ENCODE measurements at regions not wholly inside any gene's neighbourhood (a gene's known extent, or its start where the extent isn't known, plus 50 kb on each side); places are given as distances from the start of the nearest gene placed in this dataset.
A peak's percentile ranks its signal among the peaks of the same experiment; 100 is the strongest.

DNA sequence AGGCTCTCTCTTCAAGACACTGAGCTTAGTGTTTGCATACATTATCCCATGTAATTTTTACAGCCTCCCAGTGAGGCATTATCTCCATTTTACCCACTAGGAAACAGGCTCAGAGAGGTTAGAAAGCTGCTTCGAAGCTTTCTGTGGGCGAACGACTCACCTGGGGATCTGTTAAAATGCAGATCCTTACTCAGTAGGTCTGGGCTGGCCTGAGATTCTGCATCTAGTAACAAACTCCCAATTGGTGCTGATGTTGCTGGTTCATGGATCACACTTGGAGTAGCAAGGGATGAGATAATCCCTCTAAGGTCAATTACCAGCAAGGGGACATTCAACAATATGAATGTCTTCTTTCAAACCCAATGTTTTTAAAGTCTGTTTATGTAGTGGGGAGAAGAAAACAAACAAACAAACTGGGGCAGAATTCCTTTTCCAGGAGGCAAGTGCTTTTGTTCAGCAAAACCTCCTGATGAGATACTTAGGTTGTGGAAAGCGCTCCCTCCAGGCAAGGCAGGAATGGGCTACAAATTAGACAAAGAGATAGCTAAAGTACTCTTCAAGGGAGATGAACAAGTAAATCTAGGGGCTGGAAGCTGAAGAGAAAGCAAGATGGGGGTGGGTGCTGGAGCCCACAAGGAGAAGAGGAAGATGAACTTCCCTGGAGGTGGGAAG lies 311.9 kb downstream of the SHQ1 start:
- H3K4me3 Mint-ChIP-seq: no peak overlapping the region
- TF ChIP-seq, protein P1, sequence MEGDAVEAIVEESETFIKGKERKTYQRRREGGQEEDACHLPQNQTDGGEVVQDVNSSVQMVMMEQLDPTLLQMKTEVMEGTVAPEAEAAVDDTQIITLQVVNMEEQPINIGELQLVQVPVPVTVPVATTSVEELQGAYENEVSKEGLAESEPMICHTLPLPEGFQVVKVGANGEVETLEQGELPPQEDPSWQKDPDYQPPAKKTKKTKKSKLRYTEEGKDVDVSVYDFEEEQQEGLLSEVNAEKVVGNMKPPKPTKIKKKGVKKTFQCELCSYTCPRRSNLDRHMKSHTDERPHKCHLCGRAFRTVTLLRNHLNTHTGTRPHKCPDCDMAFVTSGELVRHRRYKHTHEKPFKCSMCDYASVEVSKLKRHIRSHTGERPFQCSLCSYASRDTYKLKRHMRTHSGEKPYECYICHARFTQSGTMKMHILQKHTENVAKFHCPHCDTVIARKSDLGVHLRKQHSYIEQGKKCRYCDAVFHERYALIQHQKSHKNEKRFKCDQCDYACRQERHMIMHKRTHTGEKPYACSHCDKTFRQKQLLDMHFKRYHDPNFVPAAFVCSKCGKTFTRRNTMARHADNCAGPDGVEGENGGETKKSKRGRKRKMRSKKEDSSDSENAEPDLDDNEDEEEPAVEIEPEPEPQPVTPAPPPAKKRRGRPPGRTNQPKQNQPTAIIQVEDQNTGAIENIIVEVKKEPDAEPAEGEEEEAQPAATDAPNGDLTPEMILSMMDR (IDR thresholded peaks at IDR 0.05): no peak
- Histone ChIP-seq H3K4me3 (replicated peaks in 1 of 3; ENCODE audit: low read depth in 2 of 3, low read length in 3 of 3) (no peak overlapping the region), H3K36me3 (replicated peaks in 1 of 2; ENCODE audit: control insufficient read depth in 1 of 2, insufficient read depth in 2 of 2, low read length in 2 of 2) (no peaks in the 10 kb centered on the region), H3K4me1 (ENCODE audit: control insufficient read depth in 1 of 2, insufficient read depth in 2 of 2, low read length in 2 of 2) (peaks cover 8 to 11% of the 10 kb centered on the region in 2 donors), H2AFZ (ENCODE audit: insufficient read depth, low read depth, low read length, poor library complexity, severe bottlenecking) (no peak overlapping the region), H3K27ac (ENCODE audit: low read depth in 1 of 2, low read length in 2 of 2) (no peak overlapping the region), H3K79me2 (ENCODE audit: insufficient read depth, low read length) (no peaks in the 10 kb centered on the region), H3K27me3 (ENCODE audit: control insufficient read depth in 2 of 2, insufficient read depth in 2 of 2, low read length in 2 of 2) (no peaks in the 10 kb centered on the region), H3K4me2 (replicated peaks; ENCODE audit: extremely low read depth, low read length, poor library complexity, severe bottlenecking) (no peak overlapping the region), H3K9ac (ENCODE audit: insufficient read depth, low read length, poor library complexity, severe bottlenecking) (no peak overlapping the region), H3K9me3 (replicated peaks in 1 of 2; ENCODE audit: control insufficient read depth in 1 of 2, insufficient read depth in 1 of 2, low read length in 2 of 2) (peaks cover 0 to under 1% of the 10 kb centered on the region in 2 donors), H4K20me1 (ENCODE audit: insufficient read depth, low read length) (no peaks in the 10 kb centered on the region)
- peaks cover 27% of the 10 kb centered on the region for H3K4me1 Mint-ChIP-seq
- peaks cover 0 to 13% (median 6%) of the 10 kb centered on the region in 3 donors for H3K27me3 Mint-ChIP-seq (ENCODE audit: low read depth in 3 of 3)
- intact Hi-C loops (cut with micrococcal nuclease): no loop called here
- WGBS (ENCODE audit: insufficient coverage): 100% methylated on average over 4 of the region's 4 CpGs
- DNase-seq: no peak
- peaks cover 0 to 3% (median 0%) of the 10 kb centered on the region in 7 donors for H3K9me3 Mint-ChIP-seq
- H3K27ac Mint-ChIP-seq: peak overlapping the region in 1 of 7 donors; percentile 14
- peaks cover 0 to 7% of the 10 kb centered on the region in 2 donors for H3K36me3 Mint-ChIP-seq

DNA sequence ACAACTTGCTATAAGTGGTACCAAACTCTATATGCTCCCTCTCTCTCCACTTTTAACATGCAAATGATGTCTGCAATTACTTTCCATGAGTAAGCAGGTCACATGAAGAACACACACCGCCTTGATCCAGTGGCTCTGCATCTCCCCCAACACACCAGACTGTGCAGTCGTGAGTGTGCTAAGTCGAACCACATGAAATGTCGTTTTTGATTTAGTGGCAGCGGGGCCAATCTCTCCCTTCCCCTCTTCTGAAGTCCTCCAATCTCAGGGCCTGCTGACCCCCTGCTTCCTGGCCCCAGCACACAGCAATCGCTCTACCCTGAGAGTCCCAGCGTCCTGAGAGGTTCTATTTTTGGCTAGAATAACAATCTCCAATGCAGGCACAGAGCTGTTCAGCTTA lies 312.5 kb downstream of the SHQ1 start:
- WGBS (ENCODE audit: insufficient coverage): 16% methylated on average over 5 of the region's 7 CpGs
- Mint-ChIP-seq H3K4me1 (peaks cover 27% of the 10 kb centered on the region), H3K27ac (peak overlapping the region in 1 of 7 donors; percentile 87), H3K36me3 (peaks cover 0 to 7% of the 10 kb centered on the region in 2 donors), H3K27me3 (ENCODE audit: low read depth in 3 of 3) (peaks cover 0 to 13% (median 6%) of the 10 kb centered on the region in 3 donors), H3K9me3 (peaks cover 0 to 3% (median 0%) of the 10 kb centered on the region in 7 donors), H3K4me3 (no peak overlapping the region)
- Histone ChIP-seq H2AFZ (ENCODE audit: insufficient read depth, low read depth, low read length, poor library complexity, severe bottlenecking) (no peak overlapping the region), H3K4me2 (replicated peaks; ENCODE audit: extremely low read depth, low read length, poor library complexity, severe bottlenecking) (no peak overlapping the region), H3K9me3 (replicated peaks in 1 of 2; ENCODE audit: control insufficient read depth in 1 of 2, insufficient read depth in 1 of 2, low read length in 2 of 2) (no peaks in the 10 kb centered on the region), H3K27me3 (ENCODE audit: control insufficient read depth in 2 of 2, insufficient read depth in 2 of 2, low read length in 2 of 2) (no peaks in the 10 kb centered on the region), H3K36me3 (replicated peaks in 1 of 2; ENCODE audit: control insufficient read depth in 1 of 2, insufficient read depth in 2 of 2, low read length in 2 of 2) (no peaks in the 10 kb centered on the region), H4K20me1 (ENCODE audit: insufficient read depth, low read length) (no peaks in the 10 kb centered on the region), H3K4me1 (ENCODE audit: control insufficient read depth in 1 of 2, insufficient read depth in 2 of 2, low read length in 2 of 2) (peaks cover 8 to 11% of the 10 kb centered on the region in 2 donors), H3K9ac (ENCODE audit: insufficient read depth, low read length, poor library complexity, severe bottlenecking) (no peak overlapping the region), H3K27ac (ENCODE audit: low read depth in 1 of 2, low read length in 2 of 2) (no peak overlapping the region), H3K79me2 (ENCODE audit: insufficient read depth, low read length) (no peaks in the 10 kb centered on the region), H3K4me3 (replicated peaks in 1 of 3; ENCODE audit: low read depth in 2 of 3, low read length in 3 of 3) (no peak overlapping the region)
- TF ChIP-seq, protein P1 (IDR thresholded peaks at IDR 0.05): no peak
- DNase-seq: peak; percentile 24 to 48 (median 36)
- intact Hi-C loops (cut with micrococcal nuclease): no loop called here
